HG02981 (cell line): ENCODE measurements at regions not wholly inside any gene's neighbourhood (a gene's known extent, or its start where the extent isn't known, plus 50 kb on each side); places are given as distances from the start of the nearest gene placed in this dataset.
"Not testable (repeated sequence)": the region's sequence is repeated elsewhere in the genome, so short reads cannot be mapped to it uniquely, and the experiment has no call there.

Experiments
- ATAC-seq: cut with Tn5 transposase; IDR thresholded peaks from one replicate; pipeline ENCODE4 v1.9.1; 2021; ENCODE audit warnings: mild to moderate bottlenecking, moderate library complexity; ENCODE audit not compliant: unreplicated experiment

GRCh38 chr9:33690143-33690933 lies 105.0 kb upstream of the PRSS3 start:
- ATAC-seq: no peak

GRCh38 chr9:33695299-33695698 lies 100.1 kb upstream of the PRSS3 start:
- ATAC-seq: no peak

GRCh38 chr9:33695856-33696255 lies 99.5 kb upstream of the PRSS3 start:
- ATAC-seq: no peak

- no peak for ATAC-seq
Measured at GRCh38 chr9:33697171-33697570, 98.2 kb upstream of the PRSS3 start.

GRCh38 chr9:33698267-33698666 lies 97.1 kb upstream of the PRSS3 start:
- no peak for ATAC-seq

GRCh38 chr9:33700940-33701339 lies 94.4 kb upstream of the PRSS3 start:
- not testable (repeated sequence) for ATAC-seq

GRCh38 chr9:33703430-33704102 lies 91.8 kb upstream of the PRSS3 start:
- ATAC-seq: no peak

GRCh38 chr9:33705440-33705839 lies 89.9 kb upstream of the PRSS3 start:
- not testable (repeated sequence) for ATAC-seq

GRCh38 chr9:33708441-33708840 lies 86.9 kb upstream of the PRSS3 start:
- no peak for ATAC-seq

- no peak for ATAC-seq
Measured at GRCh38 chr9:33709269-33709668, 86.1 kb upstream of the PRSS3 start.

- not testable (repeated sequence) for ATAC-seq
Measured at GRCh38 chr9:33711418-33711817, 83.9 kb upstream of the PRSS3 start.

- no peak for ATAC-seq
Measured at GRCh38 chr9:33714989-33715388, 80.4 kb upstream of the PRSS3 start.

GRCh38 chr9:33718987-33719386 lies 76.4 kb upstream of the PRSS3 start:
- ATAC-seq: no peak

- peak; percentile 53 for ATAC-seq
Measured at GRCh38 chr9:33719581-33720374, 75.6 kb upstream of the PRSS3 start.

GRCh38 chr9:33721674-33722358 lies 73.5 kb upstream of the PRSS3 start:
- peak; percentile 66 for ATAC-seq

GRCh38 chr9:33722359-33722675 lies 73.0 kb upstream of the PRSS3 start:
- ATAC-seq: no peak

GRCh38 chr9:33728613-33729012 lies 66.7 kb upstream of the PRSS3 start:
- ATAC-seq: no peak

GRCh38 chr9:33731142-33731541 lies 64.2 kb upstream of the PRSS3 start:
- no peak for ATAC-seq

GRCh38 chr9:33731625-33732024 lies 63.7 kb upstream of the PRSS3 start:
- no peak for ATAC-seq

- ATAC-seq: not testable (repeated sequence)
Measured at GRCh38 chr9:33734247-33734940, 61.0 kb upstream of the PRSS3 start.
